Hippocampal formation (tissue), 2 donors: ENCODE measurements at regions not wholly inside any gene's neighbourhood (a gene's known extent, or its start where the extent isn't known, plus 50 kb on each side); places are given as distances from the start of the nearest gene placed in this dataset.
"Not testable (repeated sequence)": the region's sequence is repeated elsewhere in the genome, so short reads cannot be mapped to it uniquely, and the experiment has no call there.

Experiments
- DNase-seq, 2 donors: peaks; one replicate each; lab custom pipeline; 2025; lab: John Stamatoyannopoulos, UW

DNA sequence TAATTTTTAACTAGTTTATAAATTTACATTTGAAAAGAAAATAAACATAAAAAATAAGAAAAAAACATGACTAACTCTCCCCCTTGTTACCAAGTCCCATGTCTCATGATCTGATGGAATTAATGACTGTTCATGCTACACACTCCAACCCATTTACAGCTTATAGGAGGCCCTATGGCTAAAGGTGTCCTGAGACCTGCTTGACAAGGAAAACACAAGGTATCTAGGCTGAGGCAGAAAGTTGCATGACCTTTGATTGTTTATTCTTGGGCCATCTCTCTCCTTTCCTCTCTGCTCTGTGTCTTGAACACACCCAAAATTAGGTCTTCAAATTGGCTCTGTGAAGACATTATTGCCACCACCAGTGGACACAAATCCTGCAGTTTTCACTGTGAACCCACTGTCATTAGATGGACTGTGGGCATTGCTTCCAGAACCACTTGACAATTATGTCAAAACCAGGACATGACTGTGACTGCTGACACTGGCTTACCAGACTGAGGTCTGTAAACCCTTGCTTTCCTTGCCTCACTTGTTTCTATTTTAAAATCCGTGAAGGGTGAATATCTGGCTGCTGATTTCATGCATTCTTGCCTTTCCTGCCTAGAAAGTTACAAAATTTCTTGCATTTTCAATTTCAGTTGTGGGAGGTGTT, 386.5 kb upstream of the SPRY2 start:
- no peak for DNase-seq

DNA sequence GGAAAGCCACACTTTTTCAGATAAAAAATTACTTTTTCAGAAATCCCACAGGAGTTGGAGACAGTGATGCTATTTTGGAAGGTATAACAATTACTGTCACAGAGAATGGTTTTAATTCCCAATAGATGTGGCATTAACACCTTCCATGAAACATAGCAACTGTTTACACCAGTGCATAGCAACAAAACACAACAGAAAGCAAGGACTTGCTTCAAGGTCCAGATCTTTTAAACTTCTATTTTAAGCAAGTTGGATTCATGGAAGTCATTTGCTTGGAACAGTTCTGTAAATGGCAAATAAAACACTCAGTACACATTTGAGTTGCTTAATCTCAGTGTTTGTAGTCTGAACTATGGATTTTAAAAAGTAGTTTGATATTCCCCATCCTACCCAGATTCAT, 385.9 kb upstream of the SPRY2 start:
- no peak for DNase-seq

- no peak for DNase-seq
These were observed 380.8 kb upstream of the SPRY2 start for GRCh38 chr13:80721689-80722088.

GRCh38 chr13:80718970-80719369, 378.0 kb upstream of the SPRY2 start:
- DNase-seq, result no peak

- no peak for DNase-seq
These were observed 376.9 kb upstream of the SPRY2 start for GRCh38 chr13:80717776-80718175.

DNA sequence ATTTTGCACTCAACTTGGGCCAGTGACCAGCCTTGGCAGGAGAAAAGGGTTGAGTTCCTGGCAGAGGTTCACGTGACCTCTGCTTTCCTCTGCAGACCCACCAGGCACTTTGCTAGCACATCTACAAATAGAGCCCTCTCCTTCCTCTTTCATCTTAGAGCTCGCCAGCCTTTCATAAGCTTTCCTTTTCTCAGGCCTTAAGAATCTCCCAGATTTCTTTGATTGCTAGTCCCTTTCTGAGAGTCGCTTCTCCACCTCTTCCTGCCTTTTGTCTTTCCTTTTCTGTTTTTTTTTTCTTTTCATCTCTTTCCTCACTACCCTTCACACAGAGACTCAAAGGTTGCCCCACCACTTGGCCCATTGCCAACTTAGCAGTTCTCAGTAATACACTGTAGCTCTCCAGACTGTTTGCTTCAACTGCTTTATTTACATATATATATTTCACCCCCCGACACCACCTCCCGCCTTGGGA, 375.7 kb upstream of the SPRY2 start:
- DNase-seq, result no peak

DNA sequence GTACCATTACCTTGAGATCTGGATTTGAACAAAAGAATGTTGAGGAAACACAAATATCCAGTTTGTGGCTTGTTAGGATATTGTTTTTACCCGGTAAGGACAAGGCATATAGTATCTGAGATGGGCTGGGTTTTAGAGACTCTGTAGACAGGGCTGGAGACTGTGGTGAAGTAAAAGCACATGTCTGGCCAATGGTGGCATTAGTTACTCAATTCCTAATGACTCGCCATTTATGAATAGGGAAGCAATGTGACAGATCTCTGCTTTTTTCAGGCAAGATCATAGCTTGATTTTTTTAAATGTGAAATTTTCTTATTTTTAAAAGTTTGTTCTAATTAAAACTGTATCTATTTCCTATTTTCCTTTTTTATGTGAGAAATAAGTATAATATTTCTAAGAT, 371.1 kb upstream of the SPRY2 start:
- DNase-seq, result no peak

DNA sequence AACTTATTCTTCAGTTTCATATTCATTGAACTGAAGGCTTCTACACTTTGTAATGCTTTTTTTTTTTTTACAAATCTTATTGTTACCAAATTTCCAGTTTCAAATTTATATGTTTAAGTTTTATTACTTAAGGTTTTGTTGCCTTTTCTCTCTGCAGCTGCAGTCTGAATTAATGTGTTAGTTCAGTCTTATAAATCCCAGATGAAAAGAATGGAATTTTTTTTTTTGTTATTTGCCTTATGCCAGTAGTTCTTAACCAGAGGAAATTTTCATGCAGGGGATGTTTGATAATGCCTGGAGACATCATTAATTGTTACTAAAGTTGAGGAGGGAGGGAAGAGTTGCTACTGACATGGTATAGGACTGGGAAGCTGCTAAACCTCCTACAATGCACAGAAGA, 367.9 kb upstream of the SPRY2 start:
- no peak for DNase-seq

DNA sequence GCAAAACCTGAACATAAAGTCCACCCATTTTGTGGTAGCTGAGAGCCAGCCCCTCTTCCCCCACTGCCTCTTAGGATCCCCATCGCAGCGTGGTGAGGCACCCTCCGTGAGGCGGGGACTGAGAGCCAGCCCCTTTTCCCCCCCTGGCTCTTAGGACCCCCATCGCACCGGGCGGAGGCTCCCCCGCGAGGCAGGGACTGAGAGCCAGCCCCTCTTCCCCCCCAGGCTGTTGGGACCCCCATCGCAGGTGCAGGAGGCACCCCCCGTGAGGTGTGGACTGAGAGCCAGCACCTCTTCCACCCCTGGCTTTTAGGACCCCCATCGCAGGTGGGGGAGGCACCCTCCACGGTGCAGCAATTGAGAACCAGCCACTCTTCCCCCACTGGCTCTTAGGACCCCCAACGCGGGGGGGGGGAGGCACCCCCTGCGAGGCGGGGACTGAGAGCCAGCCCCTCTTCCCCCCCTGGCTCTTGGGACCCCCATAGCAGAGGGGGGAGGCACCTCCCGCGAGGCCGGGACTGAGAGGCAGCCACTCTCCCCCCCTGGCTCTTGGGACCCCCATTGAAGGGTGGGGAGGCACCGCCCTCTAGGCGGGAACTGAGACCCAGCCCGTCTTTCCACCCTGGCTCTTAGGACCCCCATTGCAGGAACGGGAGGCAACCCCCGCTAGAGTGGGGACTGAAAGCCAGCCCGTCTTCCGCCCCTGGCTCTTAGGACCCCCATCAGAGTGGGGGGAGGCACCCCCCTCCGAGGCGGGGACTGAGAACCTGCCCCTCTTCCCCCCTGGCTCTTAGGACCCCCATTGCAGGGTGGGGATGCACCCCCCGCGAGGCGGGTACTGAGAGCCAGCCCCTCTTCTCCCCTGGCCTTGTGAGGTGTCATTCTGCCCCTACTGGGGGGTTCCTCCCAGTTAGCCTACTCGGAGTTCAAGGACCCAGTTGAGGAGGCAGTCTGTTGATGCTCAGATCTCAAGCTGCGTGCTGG, 366.4 kb upstream of the SPRY2 start:
- no peak for DNase-seq

- DNase-seq, result no peak
These were observed 365.2 kb upstream of the SPRY2 start for GRCh38 chr13:80706164-80706471.

DNA sequence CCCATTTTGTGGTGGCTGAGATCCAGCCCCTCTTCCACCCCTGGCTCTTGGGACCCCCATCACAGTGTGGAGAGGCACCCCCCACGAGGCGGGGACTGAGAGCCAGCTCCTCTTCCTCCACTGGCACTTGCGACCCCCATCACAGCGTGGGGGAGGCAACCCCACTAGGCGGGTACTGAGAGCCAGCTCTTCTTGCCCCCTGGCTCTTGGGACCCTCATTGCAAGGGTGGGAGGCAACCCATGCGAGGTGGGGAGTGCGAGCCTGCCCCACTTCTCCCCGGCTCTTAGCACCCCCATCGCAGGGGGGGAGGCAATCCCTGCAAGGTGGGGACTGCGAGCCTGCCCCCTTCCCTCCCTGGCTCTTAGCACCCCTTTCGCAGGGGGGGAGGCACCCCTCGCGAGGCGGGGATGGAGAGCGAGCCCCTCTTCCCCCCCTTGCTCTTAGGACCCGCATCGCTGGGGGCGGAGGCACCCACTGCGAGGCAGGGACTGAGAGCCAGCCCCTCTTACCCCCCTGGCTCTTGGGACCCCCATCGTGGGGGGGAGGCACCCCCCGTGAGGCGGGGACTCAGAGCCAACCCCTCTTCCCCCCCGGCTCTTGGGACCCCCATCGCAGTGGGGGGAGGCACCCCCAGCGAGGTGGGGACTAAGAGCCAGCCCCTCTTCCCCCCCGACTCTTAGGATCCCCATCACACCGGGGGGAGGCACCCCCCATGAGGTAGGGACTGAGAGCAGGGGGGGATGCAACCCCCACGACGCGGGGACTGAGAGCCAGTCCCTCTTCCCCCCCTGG, 364.6 kb upstream of the SPRY2 start:
- DNase-seq, result no peak

DNA sequence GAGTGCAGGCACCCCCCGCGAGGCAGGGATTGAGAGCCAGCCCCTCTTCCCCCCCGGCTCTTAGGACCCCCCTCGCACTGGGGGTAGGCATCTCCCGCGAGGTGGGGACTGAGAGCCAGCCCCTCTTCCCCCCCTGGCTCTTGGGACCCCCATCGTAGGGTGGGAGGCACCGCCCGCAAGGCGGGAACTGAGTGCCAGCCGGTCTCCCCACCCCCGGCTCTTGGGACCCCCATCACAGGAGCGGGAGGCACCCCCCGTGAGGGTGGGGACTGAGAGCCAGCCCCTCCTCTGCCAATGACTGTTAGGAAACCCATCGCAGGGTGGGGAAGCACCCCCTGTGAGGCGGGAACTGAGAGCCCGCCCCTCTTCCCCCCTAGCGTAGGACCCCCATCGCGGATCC, 363.4 kb upstream of the SPRY2 start:
- no peak for DNase-seq

DNA sequence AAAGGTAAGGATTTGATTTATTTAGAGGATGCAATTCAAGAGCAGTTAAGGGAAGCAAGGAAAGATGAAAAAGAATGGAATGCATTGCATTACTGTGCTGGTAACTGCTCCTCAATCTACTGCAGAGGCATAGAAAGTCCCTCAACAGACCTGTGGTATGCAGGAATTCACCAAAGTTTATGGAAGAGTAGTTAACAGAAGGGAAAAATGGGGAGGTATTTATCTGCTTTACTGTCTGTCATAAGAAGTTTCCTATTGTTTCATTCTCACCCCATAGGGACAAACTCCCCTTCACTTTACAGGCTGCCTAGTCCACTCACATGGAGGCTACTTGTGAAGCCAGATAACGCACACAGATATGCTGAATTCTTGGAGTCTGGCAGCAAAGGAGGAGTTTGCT, 354.9 kb upstream of the SPRY2 start:
- DNase-seq, result no peak

DNA sequence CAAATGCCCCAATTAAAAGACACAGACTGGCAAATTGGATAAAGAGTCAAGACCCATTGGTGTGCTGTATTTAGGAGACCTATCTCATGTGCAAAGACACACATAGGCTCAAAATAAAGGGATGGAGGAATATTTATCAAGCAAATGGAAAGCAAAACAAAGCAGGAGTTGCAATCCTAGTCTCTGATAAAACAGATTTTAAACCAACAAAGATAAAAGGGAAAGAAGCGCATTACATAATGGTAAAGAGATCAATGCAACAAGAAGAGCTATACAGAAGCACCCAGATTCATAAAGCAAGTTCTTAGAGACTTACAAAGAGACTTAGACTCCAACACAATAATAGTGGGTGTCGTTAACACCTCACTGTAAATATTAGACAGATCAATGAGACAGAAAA, 350.9 kb upstream of the SPRY2 start:
- not testable (repeated sequence) for DNase-seq

DNA sequence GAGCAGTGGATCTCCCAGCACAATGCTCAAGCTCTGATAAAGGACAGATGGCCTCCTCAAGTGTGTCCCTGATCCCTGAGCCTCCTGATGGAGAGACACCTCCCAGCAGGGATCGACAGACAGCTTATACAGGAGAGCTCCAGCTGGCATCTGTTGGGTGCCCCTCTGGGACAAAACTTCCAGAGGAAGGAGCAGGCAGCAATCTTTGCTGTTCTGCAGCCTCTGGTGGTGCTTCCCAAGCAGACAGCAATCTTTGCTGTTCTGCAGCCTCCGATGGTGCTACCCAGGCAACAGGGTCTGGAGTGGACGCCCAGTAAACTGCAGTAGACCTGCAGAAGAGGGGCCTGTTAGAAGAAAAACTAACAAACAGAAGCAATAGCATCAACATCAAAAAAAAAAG, 349.3 kb upstream of the SPRY2 start:
- no peak for DNase-seq

DNA sequence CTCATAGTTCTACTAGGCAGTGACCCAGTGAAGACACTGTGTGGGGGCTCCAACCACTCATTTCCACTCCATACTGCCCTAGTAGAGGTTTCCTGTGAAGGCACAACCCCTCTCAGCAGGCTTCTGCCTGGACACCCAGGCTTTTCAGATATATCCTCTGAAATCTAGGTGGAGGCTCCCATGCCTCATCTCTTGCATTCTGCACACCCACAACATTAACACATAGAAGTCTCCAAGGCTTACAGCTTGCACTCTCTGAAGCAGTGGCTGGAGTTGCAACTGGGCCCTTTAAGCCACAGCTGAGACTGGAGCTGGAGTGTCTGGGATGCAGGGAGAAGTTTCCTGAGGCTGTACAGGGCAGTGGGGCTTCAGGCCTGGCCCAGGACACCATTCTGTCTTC, 347.7 kb upstream of the SPRY2 start:
- DNase-seq, result no peak

DNA sequence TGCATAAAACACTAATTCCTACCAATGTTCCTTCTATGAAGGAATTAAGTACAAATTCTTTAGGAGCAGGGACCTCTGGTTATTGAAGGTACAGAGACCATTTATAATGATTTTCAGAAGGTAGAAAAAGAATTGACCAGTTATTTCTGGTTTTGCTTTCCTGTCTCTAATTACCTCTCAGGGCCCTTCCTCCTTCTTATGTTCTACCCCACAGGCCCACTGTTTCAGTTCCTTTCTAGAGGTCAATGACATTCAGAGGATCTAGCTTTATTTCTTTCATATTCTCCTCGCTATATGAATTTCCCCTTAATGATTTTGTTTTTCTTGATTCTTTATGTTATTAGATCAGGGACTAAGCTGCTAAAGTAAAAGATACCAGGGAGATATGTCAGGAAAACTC, 345.0 kb upstream of the SPRY2 start:
- no peak for DNase-seq

- DNase-seq, result peak in 1 of 2 donors; percentile 31
These were observed 343.5 kb upstream of the SPRY2 start for GRCh38 chr13:80684217-80684991.

DNA sequence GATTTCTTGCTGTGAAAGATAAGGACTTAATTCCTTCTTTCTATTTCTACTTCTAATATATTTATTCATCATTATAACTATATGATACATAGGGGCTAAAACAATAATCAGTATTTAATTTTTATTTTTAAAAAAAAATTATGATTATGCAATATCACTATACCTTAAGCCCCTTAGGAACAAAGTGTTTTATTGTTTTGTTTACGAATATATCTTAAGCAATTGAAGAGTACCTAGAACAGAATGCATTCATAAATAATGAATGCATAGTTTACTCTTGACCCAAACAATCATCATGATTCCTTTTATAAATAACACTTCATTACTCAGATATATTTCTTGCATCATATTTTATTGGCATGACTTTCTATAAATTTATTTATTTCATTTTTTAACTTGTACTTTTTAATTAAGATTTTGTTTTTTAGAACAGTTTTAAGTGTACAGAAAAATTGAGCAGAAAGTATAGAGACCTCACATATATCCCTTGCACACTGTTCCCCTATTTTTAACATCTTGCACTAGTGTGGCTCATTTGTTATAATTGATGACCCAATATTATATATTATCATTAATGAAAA, 339.9 kb upstream of the SPRY2 start:
- DNase-seq, result no peak

GRCh38 chr13:80679423-80679822, 338.5 kb upstream of the SPRY2 start:
- no peak for DNase-seq

GRCh38 chr13:80677227-80677626, 336.3 kb upstream of the SPRY2 start:
- no peak for DNase-seq
